GM19324 (cell line): ENCODE measurements at regions not wholly inside any gene's neighbourhood (a gene's known extent, or its start where the extent isn't known, plus 50 kb on each side); places are given as distances from the start of the nearest gene placed in this dataset.
"Not testable (repeated sequence)": the region's sequence is repeated elsewhere in the genome, so short reads cannot be mapped to it uniquely, and the experiment has no call there.

Experiments
- ATAC-seq: cut with Tn5 transposase; IDR thresholded peaks from one replicate; pipeline ENCODE4 v1.9.1; 2021; ENCODE audit warnings: mild to moderate bottlenecking, moderate library complexity; ENCODE audit not compliant: unreplicated experiment, low FRiP score

- ATAC-seq, result no peak
These were observed 206.7 kb upstream of the RBBP8 start for GRCh38 chr18:22726469-22726868.

GRCh38 chr18:22728016-22728415 lies 205.1 kb upstream of the RBBP8 start:
- no peak for ATAC-seq

- ATAC-seq, result no peak
These were observed 204.5 kb upstream of the RBBP8 start for GRCh38 chr18:22728481-22729105.

GRCh38 chr18:22731398-22731797 lies 201.7 kb upstream of the RBBP8 start:
- no peak for ATAC-seq

GRCh38 chr18:22734105-22734661 lies 198.9 kb upstream of the RBBP8 start:
- ATAC-seq, result no peak

- no peak for ATAC-seq
These were observed 198.1 kb upstream of the RBBP8 start for GRCh38 chr18:22734791-22735627.

- ATAC-seq, result no peak
These were observed 196.1 kb upstream of the RBBP8 start for GRCh38 chr18:22737054-22737453.

- no peak for ATAC-seq
These were observed 194.0 kb upstream of the RBBP8 start for GRCh38 chr18:22739061-22739642.

- ATAC-seq, result no peak
These were observed 193.3 kb upstream of the RBBP8 start for GRCh38 chr18:22739789-22740188.

GRCh38 chr18:22741318-22741717 lies 191.8 kb upstream of the RBBP8 start:
- ATAC-seq, result no peak

GRCh38 chr18:22742409-22742808 lies 190.7 kb upstream of the RBBP8 start:
- ATAC-seq, result no peak

GRCh38 chr18:22745966-22746365 lies 187.2 kb upstream of the RBBP8 start:
- no peak for ATAC-seq

GRCh38 chr18:22752014-22752413 lies 181.1 kb upstream of the RBBP8 start:
- no peak for ATAC-seq

GRCh38 chr18:22753130-22753831 lies 179.8 kb upstream of the RBBP8 start:
- ATAC-seq, result no peak

- not testable (repeated sequence) for ATAC-seq
These were observed 169.1 kb upstream of the RBBP8 start for GRCh38 chr18:22764005-22764404.

GRCh38 chr18:22765896-22766295 lies 167.2 kb upstream of the RBBP8 start:
- no peak for ATAC-seq

GRCh38 chr18:22767653-22768052 lies 165.5 kb upstream of the RBBP8 start:
- no peak for ATAC-seq

- no peak for ATAC-seq
These were observed 159.2 kb upstream of the RBBP8 start for GRCh38 chr18:22773944-22774343.

- ATAC-seq, result no peak
These were observed 154.1 kb upstream of the RBBP8 start for GRCh38 chr18:22778996-22779395.

GRCh38 chr18:22783245-22783644 lies 149.9 kb upstream of the RBBP8 start:
- no peak for ATAC-seq

GRCh38 chr18:22783662-22784076 lies 149.5 kb upstream of the RBBP8 start:
- ATAC-seq, result no peak
